Coronary artery (tissue), 2 donors: ENCODE measurements at regions not wholly inside any gene's neighbourhood (a gene's known extent, or its start where the extent isn't known, plus 50 kb on each side); places are given as distances from the start of the nearest gene placed in this dataset.

Source experiments
- DNase-seq: peaks from one replicate; pipeline ENCODE4 v3.0.0-alpha.2; 2017; ENCODE audit warnings: low spot score
- H3K27ac ChIP-seq, 2 donors: fragments of 200-600 bp; sonication (generic); one replicate each; pipeline ENCODE4 v1.5.1; 2016 to 2019
- H3K4me3 ChIP-seq: fragments of 200-600 bp; sonication (generic); 2 replicates; pipeline ENCODE4 v1.5.1; 2016; ENCODE audit warnings: mild to moderate bottlenecking, moderate library complexity
- CTCF ChIP-seq: fragments of 200-600 bp; sonication (generic); IDR thresholded peaks from one replicate; pipeline ENCODE4 v1.5.1; 2019; ENCODE audit warnings: antibody characterized with exemption

- no peak overlapping the region for H3K27ac ChIP-seq
- TF ChIP-seq CTCF, result no peak
- no peak for DNase-seq
- no peak overlapping the region for H3K4me3 ChIP-seq
Observed at GRCh38 chr13:104431895-104432294, 1365.7 kb upstream of the SLC10A2 start.

GRCh38 chr13:104426435-104426834 lies 1360.2 kb upstream of the SLC10A2 start:
- no peak overlapping the region for H3K4me3 ChIP-seq
- TF ChIP-seq CTCF, result no peak
- no peak overlapping the region for H3K27ac ChIP-seq
- no peak for DNase-seq

- Histone ChIP-seq H3K27ac (no peak overlapping the region), H3K4me3 (no peak overlapping the region)
- TF ChIP-seq CTCF, result no peak
- no peak for DNase-seq
Observed at GRCh38 chr13:104422668-104423067, 1356.5 kb upstream of the SLC10A2 start.

- no peak for TF ChIP-seq CTCF
- no peak for DNase-seq
- no peak overlapping the region for H3K27ac ChIP-seq
- no peak overlapping the region for H3K4me3 ChIP-seq
Observed at GRCh38 chr13:104416973-104417372, 1350.8 kb upstream of the SLC10A2 start.

DNA sequence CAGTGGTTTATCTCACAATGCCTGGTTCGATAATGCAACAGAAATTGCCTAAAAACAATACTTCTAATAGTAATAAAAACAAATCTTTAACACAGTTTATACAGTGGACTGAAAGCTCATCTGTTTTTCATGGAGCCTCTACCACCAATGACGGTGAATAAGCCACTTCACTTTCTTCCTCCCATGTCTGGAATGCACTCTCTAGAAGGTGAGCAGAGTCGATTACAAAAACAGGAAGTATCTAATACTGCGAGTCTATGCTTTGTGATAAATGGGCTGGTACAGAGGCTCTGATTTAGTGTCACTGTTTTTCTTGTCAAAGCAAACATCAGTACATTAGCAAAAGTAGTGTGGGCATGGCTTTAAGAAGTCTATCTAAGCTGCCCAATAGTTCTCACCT lies 1348.6 kb upstream of the SLC10A2 start:
- no peak for TF ChIP-seq CTCF
- Histone ChIP-seq H3K4me3 (no peak overlapping the region), H3K27ac (no peak overlapping the region)
- no peak for DNase-seq

- TF ChIP-seq CTCF, result no peak
Observed at GRCh38 chr13:104414181-104414580, 1348.0 kb upstream of the SLC10A2 start.

DNA sequence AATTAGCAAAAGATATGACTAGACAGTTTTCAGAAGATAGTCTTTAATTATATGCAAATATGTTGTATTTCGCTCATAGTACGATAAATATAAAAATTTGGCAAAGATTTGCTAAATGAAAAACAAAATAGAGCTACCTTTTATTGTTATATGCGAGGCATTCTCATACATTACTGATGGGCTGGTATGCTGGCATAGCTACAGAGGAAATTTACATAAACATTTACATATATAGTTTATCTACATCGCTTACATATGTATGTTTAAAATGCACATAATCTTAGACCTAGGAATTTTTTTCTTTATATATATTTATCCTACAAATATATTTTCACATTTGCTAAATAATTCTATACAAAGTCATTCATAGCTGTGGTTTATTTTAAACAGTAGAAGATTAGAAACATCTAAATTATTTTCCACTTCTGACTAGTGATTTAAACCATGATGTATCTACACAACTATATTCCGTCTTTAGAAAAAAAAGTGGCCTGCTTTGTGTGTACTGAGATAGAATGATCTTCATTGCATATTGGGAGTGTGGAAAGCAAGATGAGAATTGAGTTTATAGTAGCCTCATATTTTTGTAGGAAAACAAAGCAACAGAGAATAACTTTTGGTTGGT lies 1345.0 kb upstream of the SLC10A2 start:
- DNase-seq, result no peak
- TF ChIP-seq CTCF, result no peak
- Histone ChIP-seq H3K4me3 (no peak overlapping the region), H3K27ac (no peak overlapping the region)

More at GRCh38 chr13:104414181-104414580, 1348.0 kb upstream of the SLC10A2 start:
- no peak overlapping the region for H3K4me3 ChIP-seq
- DNase-seq, result no peak
- H3K27ac ChIP-seq, result no peak overlapping the region
